ENCODE measurements at regions not wholly inside any gene's neighbourhood (a gene's known extent, or its start where the extent isn't known, plus 50 kb on each side); places are given as distances from the start of the nearest gene placed in this dataset.

DNA sequence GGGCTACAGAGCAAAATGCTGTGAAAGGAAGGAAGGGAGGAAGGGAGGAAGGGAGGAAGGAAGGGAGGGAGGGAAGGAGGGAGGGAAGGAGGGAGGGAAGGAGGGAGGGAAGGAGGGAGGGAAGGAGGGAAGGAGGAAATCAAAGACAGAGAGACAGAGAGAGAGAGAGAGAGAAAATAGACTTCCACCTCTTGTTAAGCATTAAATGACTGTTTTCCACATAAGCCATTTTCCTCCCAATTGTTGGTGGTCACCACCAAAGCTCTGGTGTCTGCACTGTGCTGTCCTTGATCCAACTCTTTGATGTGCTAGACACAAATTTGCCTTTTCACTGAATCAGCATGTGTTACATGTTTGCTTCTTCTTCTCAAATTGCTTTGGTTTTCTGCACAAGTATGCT lies 90.7 kb upstream of the INHBA start:
- Histone ChIP-seq H3K4me3 (replicated peaks in 1 of 2; ENCODE audit: low read depth in 1 of 2, low read length in 2 of 2) (no peak overlapping the region), H3K4me2 (ENCODE audit: low read length) (no peak overlapping the region), H3K79me2 (ENCODE audit: insufficient read depth, low read length) (no peaks in the 10 kb centered on the region), H4K20me1 (ENCODE audit: insufficient read depth) (no peaks in the 10 kb centered on the region), H3K27me3 (ENCODE audit: insufficient read depth, low read length) (no peaks in the 10 kb centered on the region), H3K4me1 (ENCODE audit: control insufficient read depth in 1 of 2, insufficient read depth in 2 of 2, low read length in 2 of 2) (no peaks in the 10 kb centered on the region), H3K27ac (ENCODE audit: low read depth, low read length) (no peak overlapping the region), H3K9me2 (ENCODE audit: insufficient read depth) (no peaks in the 10 kb centered on the region), H3K9ac (ENCODE audit: low read length) (no peak overlapping the region), H3K9me3 (ENCODE audit: control insufficient read depth in 1 of 2, insufficient read depth in 1 of 2, low read depth in 1 of 2, low read length in 2 of 2) (no peaks in the 10 kb centered on the region; a peak in 1 of 4 replicates), H2AFZ (ENCODE audit: low read depth, low read length, poor library complexity, severe bottlenecking) (no peak overlapping the region), H3K36me3 (ENCODE audit: control insufficient read depth in 1 of 2, insufficient read depth in 2 of 2, low read length in 2 of 2) (no peaks in the 10 kb centered on the region)
- DNase-seq (ENCODE audit: low read depth, low spot score): no peak
- no TSS peak for BruUV-seq (replicated peaks)
- RAD21 ChIA-PET (ENCODE audit: low non-redundant PET in 1 of 2, low total read pairs in 2 of 2, uncharacterized antibody in 2 of 2, unreplicated experiment in 2 of 2): no interaction called here
- intact Hi-C loops (cut with micrococcal nuclease): no loop called here
- ATAC-seq: no peak
- POLR2A ChIA-PET: no interaction called here
- CTCF ChIA-PET: no interaction called here
- TF ChIP-seq CEBPB (IDR thresholded peaks at IDR 0.05; ENCODE audit: low read depth): no peak
- TF ChIP-seq, protein P1, sequence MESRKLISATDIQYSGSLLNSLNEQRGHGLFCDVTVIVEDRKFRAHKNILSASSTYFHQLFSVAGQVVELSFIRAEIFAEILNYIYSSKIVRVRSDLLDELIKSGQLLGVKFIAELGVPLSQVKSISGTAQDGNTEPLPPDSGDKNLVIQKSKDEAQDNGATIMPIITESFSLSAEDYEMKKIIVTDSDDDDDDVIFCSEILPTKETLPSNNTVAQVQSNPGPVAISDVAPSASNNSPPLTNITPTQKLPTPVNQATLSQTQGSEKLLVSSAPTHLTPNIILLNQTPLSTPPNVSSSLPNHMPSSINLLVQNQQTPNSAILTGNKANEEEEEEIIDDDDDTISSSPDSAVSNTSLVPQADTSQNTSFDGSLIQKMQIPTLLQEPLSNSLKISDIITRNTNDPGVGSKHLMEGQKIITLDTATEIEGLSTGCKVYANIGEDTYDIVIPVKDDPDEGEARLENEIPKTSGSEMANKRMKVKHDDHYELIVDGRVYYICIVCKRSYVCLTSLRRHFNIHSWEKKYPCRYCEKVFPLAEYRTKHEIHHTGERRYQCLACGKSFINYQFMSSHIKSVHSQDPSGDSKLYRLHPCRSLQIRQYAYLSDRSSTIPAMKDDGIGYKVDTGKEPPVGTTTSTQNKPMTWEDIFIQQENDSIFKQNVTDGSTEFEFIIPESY (IDR thresholded peaks at IDR 0.05; ENCODE audit: extremely low read depth, insufficient replicate concordance, low read length): no peak
- TF ChIP-seq SRF (IDR thresholded peaks at IDR 0.05; ENCODE audit: low read depth): no peak
- TF ChIP-seq EZH2 (IDR thresholded peaks at IDR 0.05): no peak
- TF ChIP-seq ATF3 (IDR thresholded peaks at IDR 0.05): no peak
- TF ChIP-seq ELF1 (IDR thresholded peaks at IDR 0.05; ENCODE audit: borderline replicate concordance, low read depth): no peak
- TF ChIP-seq JUND (IDR thresholded peaks at IDR 0.05): no peak
- TF ChIP-seq POLR2A (IDR thresholded peaks at IDR 0.05; ENCODE audit: borderline replicate concordance, extremely low read depth, insufficient read depth, insufficient read length): no peak
- TF ChIP-seq REST (IDR thresholded peaks at IDR 0.05; ENCODE audit: low read depth): no peak
- TF ChIP-seq YY1 (IDR thresholded peaks at IDR 0.05; ENCODE audit: extremely low read depth, insufficient replicate concordance, low read depth, low read length): no peak
- TF ChIP-seq ZNF274 (IDR thresholded peaks at IDR 0.05; ENCODE audit: low read depth, low read length): no peak
- TF ChIP-seq EZH2phosphoT487 (IDR thresholded peaks at IDR 0.05; ENCODE audit: borderline replicate concordance): no peak
- TF ChIP-seq ZFX (IDR thresholded peaks at IDR 0.05): no peak
- TF ChIP-seq SP1 (IDR thresholded peaks at IDR 0.05; ENCODE audit: low read depth): no peak
- no peak for TF ChIP-seq CTCF (IDR thresholded peaks at IDR 0.05 in 2 of 3, conservative IDR thresholded peaks at IDR 0.05 in 1 of 3; ENCODE audit: borderline replicate concordance in 1 of 3, insufficient read depth in 1 of 3, low read depth in 2 of 3, low read length in 2 of 3)
- TF ChIP-seq MAX (IDR thresholded peaks at IDR 0.05): no peak
- no peak for TF ChIP-seq RAD21 (IDR thresholded peaks at IDR 0.05; ENCODE audit: low read depth)
